HFFc6 (cell line): ENCODE measurements at regions not wholly inside any gene's neighbourhood (a gene's known extent, or its start where the extent isn't known, plus 50 kb on each side); places are given as distances from the start of the nearest gene placed in this dataset.

ENCODE experiments used
- DNase-seq: peaks from one replicate; pipeline ENCODE4 v3.0.0-alpha.2; 2018
- H3K27ac Mint-ChIP-seq: 2 replicates; pipeline ENCODE4 v1.8.0; 2020; ENCODE audit warnings: mild to moderate bottlenecking, mixed read lengths
- H3K27me3 Mint-ChIP-seq: 2 replicates; pipeline ENCODE4 v1.8.0; 2021; ENCODE audit warnings: mild to moderate bottlenecking, moderate library complexity, mixed read lengths; ENCODE audit not compliant: insufficient read depth
- H3K36me3 Mint-ChIP-seq: 2 replicates; pipeline ENCODE4 v1.8.0; 2021; ENCODE audit warnings: low read depth, mixed read lengths
- H3K4me1 Mint-ChIP-seq: 2 replicates; pipeline ENCODE4 v1.8.0; 2020; ENCODE audit warnings: low read depth, mixed read lengths
- H3K4me3 Mint-ChIP-seq: 2 replicates; pipeline ENCODE4 v1.8.0; 2020; ENCODE audit warnings: mild to moderate bottlenecking, moderate library complexity, mixed read lengths
- H3K9me3 Mint-ChIP-seq: 2 replicates; pipeline ENCODE4 v1.8.0; 2020; ENCODE audit warnings: mild to moderate bottlenecking, mixed read lengths
- TF ChIP-seq, protein P1 (sequence below): fragments of 200-600 bp; sonication (generic); IDR thresholded peaks from 2 replicates; pipeline ENCODE4 v1.5.0; 2021; ENCODE audit warnings: antibody characterized with exemption, mild to moderate bottlenecking

DNA sequence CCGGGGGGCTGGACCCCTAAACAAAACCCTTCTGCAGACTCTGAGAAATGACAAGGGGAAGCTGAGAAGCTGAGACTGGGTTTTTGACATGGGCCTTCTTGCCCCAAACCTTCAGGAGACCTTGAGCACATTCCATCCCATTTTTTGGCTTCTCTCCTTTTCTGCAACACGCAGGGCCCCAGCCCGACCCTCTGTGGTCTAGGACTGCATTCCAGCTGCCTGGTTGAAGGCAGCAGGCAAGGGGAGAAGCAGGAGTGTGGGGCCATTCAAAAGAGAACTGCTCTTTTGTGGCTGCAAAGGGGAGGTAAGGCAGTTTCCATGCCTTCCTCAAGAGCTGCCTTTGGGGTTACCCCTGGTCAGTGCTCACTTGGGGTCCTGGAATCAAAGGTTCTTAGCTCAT lies 263.0 kb downstream of the TLE3 start:
- no peak for DNase-seq
- Mint-ChIP-seq H3K4me3 (no peak overlapping the region), H3K9me3 (no peaks in the 10 kb centered on the region), H3K36me3 (no peaks in the 10 kb centered on the region), H3K27ac (no peak overlapping the region), H3K4me1 (no peaks in the 10 kb centered on the region), H3K27me3 (peaks cover 50% of the 10 kb centered on the region)
- TF ChIP-seq, protein P1, sequence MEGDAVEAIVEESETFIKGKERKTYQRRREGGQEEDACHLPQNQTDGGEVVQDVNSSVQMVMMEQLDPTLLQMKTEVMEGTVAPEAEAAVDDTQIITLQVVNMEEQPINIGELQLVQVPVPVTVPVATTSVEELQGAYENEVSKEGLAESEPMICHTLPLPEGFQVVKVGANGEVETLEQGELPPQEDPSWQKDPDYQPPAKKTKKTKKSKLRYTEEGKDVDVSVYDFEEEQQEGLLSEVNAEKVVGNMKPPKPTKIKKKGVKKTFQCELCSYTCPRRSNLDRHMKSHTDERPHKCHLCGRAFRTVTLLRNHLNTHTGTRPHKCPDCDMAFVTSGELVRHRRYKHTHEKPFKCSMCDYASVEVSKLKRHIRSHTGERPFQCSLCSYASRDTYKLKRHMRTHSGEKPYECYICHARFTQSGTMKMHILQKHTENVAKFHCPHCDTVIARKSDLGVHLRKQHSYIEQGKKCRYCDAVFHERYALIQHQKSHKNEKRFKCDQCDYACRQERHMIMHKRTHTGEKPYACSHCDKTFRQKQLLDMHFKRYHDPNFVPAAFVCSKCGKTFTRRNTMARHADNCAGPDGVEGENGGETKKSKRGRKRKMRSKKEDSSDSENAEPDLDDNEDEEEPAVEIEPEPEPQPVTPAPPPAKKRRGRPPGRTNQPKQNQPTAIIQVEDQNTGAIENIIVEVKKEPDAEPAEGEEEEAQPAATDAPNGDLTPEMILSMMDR = no peak

DNA sequence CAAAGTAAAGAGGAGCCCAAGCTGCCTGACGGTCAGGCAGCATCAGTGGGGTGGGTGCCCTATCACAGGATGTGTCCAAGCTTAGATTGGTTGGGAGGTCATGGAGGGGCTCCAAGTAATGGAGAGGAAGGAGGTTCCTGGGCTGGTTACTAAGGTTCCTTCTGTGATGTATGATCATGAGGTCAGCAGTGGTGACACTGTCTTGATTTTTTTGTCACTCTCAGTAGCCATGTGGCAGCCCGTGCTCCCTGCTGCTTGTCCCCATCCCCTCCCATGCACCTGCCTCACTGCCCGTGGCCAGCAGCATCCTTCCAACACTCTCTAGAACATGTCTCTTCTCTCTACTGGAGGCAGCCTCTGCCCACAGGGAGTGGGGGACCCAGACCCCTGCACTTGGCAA lies 261.7 kb downstream of the TLE3 start:
- TF ChIP-seq, protein P1 = no peak
- H3K4me1 Mint-ChIP-seq = no peaks in the 10 kb centered on the region
- H3K9me3 Mint-ChIP-seq = no peaks in the 10 kb centered on the region
- no peak for DNase-seq
- H3K36me3 Mint-ChIP-seq = no peaks in the 10 kb centered on the region
- H3K27me3 Mint-ChIP-seq = peaks cover 52% of the 10 kb centered on the region
- H3K27ac Mint-ChIP-seq = no peak overlapping the region
- H3K4me3 Mint-ChIP-seq = no peak overlapping the region

DNA sequence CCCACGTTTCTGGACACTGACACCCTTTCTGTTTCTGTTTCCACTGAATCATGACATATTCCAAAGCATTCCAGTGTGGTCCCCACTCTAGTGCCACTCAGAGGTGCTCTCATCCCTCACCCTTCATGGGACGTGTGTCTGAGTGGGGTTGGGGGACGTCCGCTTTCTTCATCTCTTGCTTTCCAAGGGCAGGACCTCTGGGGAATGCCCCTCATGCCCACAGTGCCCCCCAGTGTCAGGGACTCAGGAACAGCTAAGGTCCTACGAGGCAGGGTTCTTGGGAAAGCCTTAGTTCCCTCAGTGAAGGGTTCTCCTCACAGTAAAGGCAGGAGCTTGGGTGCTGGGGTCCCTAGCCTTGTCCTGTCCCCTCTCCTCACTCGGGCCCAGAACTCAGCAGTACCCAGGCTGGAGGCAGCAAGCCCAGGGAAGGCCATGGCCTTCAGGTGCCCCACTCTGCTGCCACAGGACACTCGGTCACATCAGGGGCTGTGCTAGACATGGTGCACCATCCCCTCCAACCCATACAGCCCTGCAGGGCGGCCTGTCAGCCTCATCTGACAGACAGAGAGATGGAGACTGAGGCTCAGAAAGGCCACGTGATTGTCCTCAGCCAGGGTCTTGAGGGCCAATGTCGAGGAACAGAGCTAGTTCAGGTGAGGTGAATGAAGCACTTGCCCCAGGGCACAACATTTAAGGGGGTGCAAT lies 261.0 kb downstream of the TLE3 start:
- Mint-ChIP-seq H3K9me3 (no peaks in the 10 kb centered on the region), H3K4me1 (no peaks in the 10 kb centered on the region), H3K27ac (no peak overlapping the region), H3K4me3 (no peak overlapping the region), H3K36me3 (no peaks in the 10 kb centered on the region), H3K27me3 (peaks cover 59% of the 10 kb centered on the region)
- no peak for DNase-seq
- TF ChIP-seq, protein P1 = no peak

DNA sequence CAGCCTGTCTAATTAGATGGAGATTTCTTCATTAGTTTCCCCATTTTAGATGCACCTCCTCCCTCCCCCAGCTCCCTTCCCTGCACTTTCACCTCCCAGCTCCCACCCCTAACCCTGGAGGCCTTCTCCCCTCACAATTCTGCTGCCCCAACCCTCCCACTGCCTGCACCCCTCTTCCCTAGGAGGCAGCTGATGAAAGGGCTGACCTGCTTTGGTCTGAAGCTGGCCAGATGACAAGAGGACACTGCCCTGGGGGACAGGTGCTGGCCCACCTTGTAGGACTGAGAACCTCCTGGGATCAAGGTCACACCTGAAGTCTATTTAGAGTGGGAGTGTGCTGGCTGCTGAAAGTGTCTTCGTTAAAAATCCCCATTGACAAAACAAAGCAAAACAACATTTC lies 259.4 kb downstream of the TLE3 start:
- TF ChIP-seq, protein P1 = no peak
- H3K9me3 Mint-ChIP-seq = no peaks in the 10 kb centered on the region
- no peak overlapping the region for H3K27ac Mint-ChIP-seq
- no peaks in the 10 kb centered on the region for H3K36me3 Mint-ChIP-seq
- H3K4me1 Mint-ChIP-seq = no peaks in the 10 kb centered on the region
- peaks cover 60% of the 10 kb centered on the region for H3K27me3 Mint-ChIP-seq
- no peak for DNase-seq
- H3K4me3 Mint-ChIP-seq = no peak overlapping the region

DNA sequence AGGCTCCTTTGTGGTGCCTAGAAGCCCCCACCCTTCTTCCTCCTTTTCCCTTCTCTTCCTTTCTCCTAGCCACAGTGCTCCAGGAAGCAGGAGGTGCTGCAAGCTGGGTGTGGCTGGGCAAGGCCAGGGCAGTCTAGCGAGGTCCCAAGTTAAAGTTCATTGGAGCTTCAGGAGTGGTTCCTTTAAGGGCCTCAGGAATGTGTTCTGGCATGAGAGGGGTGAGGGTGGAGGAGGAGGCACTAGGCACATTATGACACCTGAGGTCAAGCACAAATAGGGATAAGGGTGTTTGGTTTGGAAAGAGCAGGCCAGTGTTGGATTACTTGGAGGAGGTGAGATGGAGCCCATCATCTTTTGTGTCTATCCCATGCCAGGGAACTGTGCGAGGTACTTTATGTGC lies 258.7 kb downstream of the TLE3 start:
- Mint-ChIP-seq H3K27me3 (peaks cover 61% of the 10 kb centered on the region), H3K9me3 (no peaks in the 10 kb centered on the region), H3K4me1 (no peaks in the 10 kb centered on the region), H3K4me3 (no peak overlapping the region), H3K27ac (no peak overlapping the region), H3K36me3 (no peaks in the 10 kb centered on the region)
- TF ChIP-seq, protein P1 = no peak
- no peak for DNase-seq
